Cerebellar nuclear complex (tissue), 1 donor: ENCODE measurements at regions not wholly inside any gene's neighbourhood (a gene's known extent, or its start where the extent isn't known, plus 50 kb on each side); places are given as distances from the start of the nearest gene placed in this dataset.
"Not testable (repeated sequence)": the region's sequence is repeated elsewhere in the genome, so short reads cannot be mapped to it uniquely, and the experiment has no call there.

Experiments
- DNase-seq, 2 experiments: peaks; one replicate each; lab custom pipeline; 2025; lab: John Stamatoyannopoulos, UW

DNA sequence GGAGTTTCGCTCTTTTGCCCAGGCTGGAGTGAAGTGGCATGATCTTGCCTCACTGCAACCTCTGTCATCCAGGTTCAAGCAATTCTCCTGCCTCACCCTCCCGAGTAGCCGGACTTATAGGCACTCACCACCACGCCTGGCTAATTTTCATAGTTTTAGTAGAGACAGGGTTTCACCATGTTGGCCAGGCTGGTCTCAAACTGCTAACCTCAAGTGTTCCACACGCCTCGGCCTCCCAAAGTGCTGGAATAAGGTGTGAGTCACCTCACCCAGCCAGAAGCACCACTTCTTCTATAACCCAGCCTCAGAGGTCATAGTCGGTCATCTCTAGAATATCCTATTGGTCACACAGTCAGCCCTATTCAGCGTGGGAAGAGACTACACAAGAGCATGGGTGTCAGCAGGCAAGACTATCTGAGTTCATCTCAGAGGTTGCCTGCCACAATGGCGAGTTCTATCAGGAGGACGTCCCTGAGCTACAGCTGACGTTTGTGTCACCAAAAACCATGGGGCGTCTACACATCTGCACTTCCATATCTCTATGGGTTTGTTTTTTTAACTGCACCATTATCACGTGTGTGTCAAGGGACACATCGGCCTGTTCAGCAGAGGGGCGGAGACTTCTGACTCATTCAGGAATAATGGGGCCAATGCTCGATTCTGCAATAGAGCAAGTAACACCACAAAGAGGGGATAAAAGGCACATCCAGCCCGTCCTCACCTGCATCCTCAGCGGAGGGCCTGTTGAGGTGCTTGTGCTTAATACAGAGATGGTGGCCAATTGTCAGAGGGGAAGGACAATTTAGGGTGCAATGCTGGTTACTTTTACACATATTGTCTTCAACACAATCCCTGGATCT is 256.3 kb upstream of the IRF2BP2 start:
- DNase-seq, result no peak

GRCh38 chr1:234865171-234866006 is 255.4 kb upstream of the IRF2BP2 start:
- no peak for DNase-seq

GRCh38 chr1:234864116-234864515 is 254.1 kb upstream of the IRF2BP2 start:
- no peak for DNase-seq

- DNase-seq, result no peak
Measured at GRCh38 chr1:234863551-234863971, 253.6 kb upstream of the IRF2BP2 start.

DNA sequence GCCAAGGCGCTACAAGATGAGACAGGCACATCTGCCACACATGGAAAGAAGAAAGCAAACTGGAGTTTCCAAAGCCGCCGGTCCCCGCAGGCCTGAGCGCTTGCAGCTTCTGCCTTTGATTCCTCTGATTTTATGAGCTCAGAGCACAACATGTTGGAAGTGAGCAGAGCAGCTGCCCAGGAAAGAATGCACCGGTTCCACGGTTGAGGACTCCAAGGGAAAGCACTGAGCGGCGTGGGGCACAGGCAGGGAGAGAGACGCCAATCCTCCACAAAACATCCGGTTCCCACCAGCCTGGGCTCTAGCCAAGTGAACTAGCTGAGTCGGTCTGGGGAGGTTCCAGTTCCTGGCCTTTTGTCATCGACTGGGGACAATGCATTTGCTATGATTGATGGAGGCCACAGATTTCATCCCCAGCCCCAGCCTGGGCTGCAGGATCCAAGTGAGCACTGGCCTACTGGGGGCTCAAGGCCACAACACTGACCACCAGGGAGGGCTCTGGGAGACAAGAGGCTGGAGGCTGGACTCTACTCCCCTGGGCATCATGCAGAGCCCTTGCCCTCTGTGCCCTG is 253.1 kb upstream of the IRF2BP2 start:
- DNase-seq, result peak in 1 of 2 experiments; percentile 38

DNA sequence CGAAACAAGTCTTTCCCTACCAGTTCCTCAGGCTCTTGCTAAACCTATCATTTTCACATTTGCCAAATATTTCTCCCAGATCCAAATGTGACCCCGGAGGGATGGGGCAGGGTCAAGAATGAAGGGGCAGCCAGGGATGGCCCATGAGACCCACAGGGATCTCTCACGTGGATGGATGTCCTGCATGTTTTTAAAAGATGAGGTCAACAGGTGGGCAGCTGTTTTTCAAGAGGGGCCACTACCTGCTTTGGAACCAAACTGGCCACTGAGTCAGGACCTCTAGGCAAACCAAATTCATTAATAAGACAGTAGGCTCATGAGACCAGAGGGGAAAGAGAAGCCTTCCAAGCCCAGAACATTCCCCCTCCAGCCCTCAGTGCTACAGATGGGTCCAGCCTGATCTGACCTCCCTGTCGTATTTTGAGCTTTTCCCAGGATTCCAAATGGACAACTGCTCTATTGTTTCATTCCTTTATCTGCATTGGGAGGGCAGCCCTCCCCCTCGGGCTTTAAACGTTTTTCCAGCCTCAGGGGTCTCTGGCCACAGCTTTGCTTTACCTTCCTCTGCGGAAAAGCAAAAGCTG is 252.5 kb upstream of the IRF2BP2 start:
- no peak for DNase-seq

GRCh38 chr1:234861761-234862160 is 251.8 kb upstream of the IRF2BP2 start:
- DNase-seq, result no peak

GRCh38 chr1:234861024-234861620 is 251.1 kb upstream of the IRF2BP2 start:
- no peak for DNase-seq

DNA sequence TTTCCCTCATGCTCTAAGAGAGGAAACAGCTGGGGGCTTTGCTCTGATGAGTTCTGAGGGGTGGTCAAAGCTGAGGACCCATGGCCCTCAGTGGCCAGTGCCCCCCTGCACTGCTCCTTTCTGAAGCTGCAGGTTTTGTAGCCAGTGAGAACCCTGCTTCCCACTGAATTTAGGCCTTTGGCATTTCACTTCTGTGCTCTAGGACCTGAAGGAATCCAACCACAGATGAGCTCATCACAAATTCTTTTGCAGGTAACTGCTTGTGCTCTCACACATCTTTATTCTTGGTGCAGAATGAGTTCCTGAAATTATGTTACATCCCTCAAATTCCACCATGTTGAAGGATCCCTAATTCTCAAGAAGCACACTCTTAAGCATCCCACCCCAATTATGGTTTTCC is 248.7 kb upstream of the IRF2BP2 start:
- no peak for DNase-seq

DNA sequence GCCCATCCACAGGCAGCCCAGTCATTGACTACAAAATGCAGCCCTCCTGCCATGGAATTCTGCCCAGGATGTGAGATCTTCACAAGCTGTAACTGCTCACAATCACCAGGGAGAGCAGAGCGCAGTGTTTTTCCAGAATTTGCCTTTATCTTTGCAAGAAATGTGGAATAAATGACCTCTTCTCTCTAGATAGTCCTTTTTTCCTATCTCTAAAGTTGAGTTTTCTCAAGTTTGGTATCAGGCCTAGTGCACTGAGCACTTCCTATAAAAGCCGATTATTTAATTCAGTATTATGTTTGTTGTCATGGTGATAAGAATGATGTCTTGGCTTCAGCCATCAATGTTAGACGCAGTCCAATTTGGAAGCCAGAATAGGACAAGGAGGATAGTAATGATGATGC is 246.9 kb upstream of the IRF2BP2 start:
- DNase-seq, result no peak

DNA sequence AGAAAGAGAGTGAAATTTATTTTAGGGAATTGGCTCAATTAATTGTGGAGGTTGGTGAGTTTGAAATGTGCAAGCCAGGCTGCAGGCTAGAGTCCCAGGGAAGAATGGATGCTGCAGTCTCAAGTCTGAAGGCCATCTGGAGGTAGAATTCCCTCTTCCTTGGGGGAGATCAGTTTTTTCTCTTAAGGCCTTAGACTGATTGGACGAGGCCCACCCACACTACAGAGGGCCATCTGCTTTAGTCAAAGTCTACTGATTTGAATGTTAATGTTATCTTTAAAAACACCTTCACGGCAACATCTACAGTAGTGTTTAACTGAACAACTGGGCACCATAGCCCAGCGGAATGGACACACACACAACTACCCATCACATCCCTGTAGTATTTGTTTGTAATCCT is 245.9 kb upstream of the IRF2BP2 start:
- no peak for DNase-seq

- no peak for DNase-seq
Measured at GRCh38 chr1:234854645-234855039, 244.7 kb upstream of the IRF2BP2 start.

DNA sequence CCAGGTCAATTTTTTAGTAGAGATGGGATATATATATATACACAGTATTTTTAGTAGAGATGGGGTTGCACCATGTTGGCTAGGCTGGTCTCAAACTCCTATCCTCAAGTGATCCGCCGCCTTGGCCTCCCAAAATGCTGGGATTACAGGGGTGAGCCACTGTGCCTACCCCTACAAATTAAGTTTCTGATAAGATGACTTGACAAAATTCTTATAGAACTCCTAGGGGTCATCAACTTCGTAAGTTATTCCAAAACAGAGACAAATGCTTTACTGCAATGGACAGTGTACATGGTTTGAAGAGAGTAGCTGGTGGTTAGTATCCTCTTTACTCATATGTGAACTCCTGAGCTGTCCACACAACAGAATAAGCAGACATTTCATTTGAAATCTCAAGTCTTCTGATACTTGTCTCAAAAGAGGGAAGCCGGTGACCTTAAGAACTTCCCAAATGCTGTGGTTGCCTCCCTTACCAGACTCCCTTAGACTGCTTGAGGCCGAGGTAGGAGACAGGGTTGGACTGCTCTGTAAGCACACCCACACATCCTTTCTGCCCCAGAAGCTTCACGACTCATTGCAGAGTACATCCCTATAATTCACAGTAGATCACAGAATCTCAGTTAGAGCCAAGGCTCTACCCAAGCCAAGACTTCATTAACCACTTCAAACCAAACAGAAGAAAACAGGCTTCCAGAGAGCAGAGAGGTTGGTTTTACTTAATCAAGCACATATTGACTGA is 244.1 kb upstream of the IRF2BP2 start:
- no peak for DNase-seq

DNA sequence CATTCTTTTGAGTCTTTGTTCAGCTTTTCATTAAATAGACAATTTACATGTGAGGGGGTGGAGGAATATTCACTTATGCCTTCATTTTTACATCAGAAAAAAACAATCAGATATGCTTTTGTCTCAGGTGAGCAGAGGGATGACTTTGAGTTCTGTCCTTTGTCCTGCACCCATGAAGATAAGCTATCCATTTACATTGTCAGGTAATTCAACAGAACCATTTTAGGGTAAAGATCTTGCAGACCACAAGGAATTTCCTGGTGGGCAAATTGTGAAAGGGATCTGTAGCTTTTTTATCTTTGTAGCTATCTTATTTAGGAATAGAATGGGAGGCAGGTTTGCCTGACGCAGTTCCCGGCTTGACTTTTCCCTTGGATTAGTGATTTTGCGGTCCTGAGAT is 242.7 kb upstream of the IRF2BP2 start:
- no peak for DNase-seq

- no peak for DNase-seq
Measured at GRCh38 chr1:234851450-234852438, 241.8 kb upstream of the IRF2BP2 start.

DNA sequence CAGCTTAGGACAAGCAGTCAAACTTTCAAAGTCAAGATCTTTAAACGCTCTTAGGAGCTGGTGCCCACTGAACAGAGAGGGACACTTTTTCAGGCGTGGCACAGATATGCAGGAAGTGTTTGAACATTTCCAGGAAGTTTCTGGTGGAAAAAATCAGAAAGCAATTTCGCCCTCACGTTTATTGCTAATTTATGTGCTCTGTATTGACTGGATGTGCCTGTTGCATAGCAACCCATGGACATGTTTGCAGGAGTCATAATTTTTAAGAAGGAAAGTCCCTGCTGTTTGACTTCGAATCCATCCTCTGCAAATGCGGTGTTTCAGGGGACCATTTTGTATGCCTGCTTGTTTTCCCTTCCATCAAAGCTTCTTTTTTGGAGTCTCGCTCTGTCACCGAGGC is 239.9 kb upstream of the IRF2BP2 start:
- no peak for DNase-seq

DNA sequence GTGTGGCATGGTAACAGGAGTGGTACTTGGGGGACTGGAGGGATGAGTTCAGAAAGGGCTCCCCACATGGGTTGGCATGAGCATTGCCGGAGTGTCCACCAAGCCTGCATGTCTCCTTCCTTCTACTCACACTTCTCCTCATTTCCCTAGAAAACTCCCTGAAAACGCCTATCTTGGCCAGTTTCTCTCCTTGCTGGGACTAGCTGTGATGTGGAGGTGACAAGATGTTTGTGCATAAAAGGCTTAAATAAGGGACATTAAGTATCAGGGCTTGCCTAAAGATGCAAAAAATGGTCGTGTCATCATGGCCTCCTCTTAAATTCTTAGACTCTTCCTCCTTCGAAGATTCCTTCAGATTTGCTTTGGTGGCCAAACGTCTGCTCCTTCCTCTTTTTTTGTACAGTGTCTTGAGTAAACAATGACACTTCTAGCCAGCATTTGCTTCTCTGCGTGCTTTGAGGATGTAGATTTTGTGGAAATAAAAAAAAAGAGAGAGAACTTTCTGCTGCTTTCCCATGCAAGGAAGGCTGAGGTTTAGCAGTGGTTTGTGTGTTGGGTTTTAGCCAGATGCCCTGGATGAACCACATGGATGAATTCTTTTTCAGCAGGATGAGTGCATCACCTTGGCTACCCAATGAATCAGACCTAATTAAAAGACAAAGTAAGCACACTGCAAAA is 239.1 kb upstream of the IRF2BP2 start:
- DNase-seq, result no peak

GRCh38 chr1:234846813-234847212 is 236.8 kb upstream of the IRF2BP2 start:
- not testable (repeated sequence) for DNase-seq

- no peak for DNase-seq
Measured at GRCh38 chr1:234845836-234846235, 235.9 kb upstream of the IRF2BP2 start.
